ENCODE measurements at regions not wholly inside any gene's neighbourhood (a gene's known extent, or its start where the extent isn't known, plus 50 kb on each side); places are given as distances from the start of the nearest gene placed in this dataset.

- no peak for DNase-seq (ENCODE audit: low read depth)
- H3K4me3 ChIP-seq (ENCODE audit: control insufficient read depth, low read depth, low read length): no peak overlapping the region
- TF ChIP-seq CTCF (conservative IDR thresholded peaks at IDR 0.05; ENCODE audit: control insufficient read depth, insufficient read depth, low read depth, low read length): no peak
Observed at GRCh38 chr6:168194732-168195567, 115.9 kb upstream of the FRMD1 start.

- no peak for DNase-seq (ENCODE audit: low read depth)
- no peak for TF ChIP-seq CTCF (conservative IDR thresholded peaks at IDR 0.05; ENCODE audit: control insufficient read depth, insufficient read depth, low read depth, low read length)
- no peak overlapping the region for H3K4me3 ChIP-seq (ENCODE audit: control insufficient read depth, low read depth, low read length)
Observed at GRCh38 chr6:168193816-168194721, 115.1 kb upstream of the FRMD1 start.

- DNase-seq (ENCODE audit: low read depth): no peak
- no peak overlapping the region for H3K4me3 ChIP-seq (ENCODE audit: control insufficient read depth, low read depth, low read length)
- no peak for TF ChIP-seq CTCF (conservative IDR thresholded peaks at IDR 0.05; ENCODE audit: control insufficient read depth, insufficient read depth, low read depth, low read length)
Observed at GRCh38 chr6:168192901-168193815, 114.1 kb upstream of the FRMD1 start.

- no peak for DNase-seq (ENCODE audit: low read depth)
- no peak overlapping the region for H3K4me3 ChIP-seq (ENCODE audit: control insufficient read depth, low read depth, low read length)
- no peak for TF ChIP-seq CTCF (conservative IDR thresholded peaks at IDR 0.05; ENCODE audit: control insufficient read depth, insufficient read depth, low read depth, low read length)
Observed at GRCh38 chr6:168192195-168192900, 113.3 kb upstream of the FRMD1 start.

GRCh38 chr6:168190646-168191443, 111.8 kb upstream of the FRMD1 start:
- no peak for DNase-seq (ENCODE audit: low read depth)
- TF ChIP-seq CTCF (conservative IDR thresholded peaks at IDR 0.05; ENCODE audit: control insufficient read depth, insufficient read depth, low read depth, low read length): no peak
- no peak overlapping the region for H3K4me3 ChIP-seq (ENCODE audit: control insufficient read depth, low read depth, low read length)

All from fibroblast of mammary gland (primary cell).